ENCODE measurements at regions not wholly inside any gene's neighbourhood (a gene's known extent, or its start where the extent isn't known, plus 50 kb on each side); places are given as distances from the start of the nearest gene placed in this dataset.

- TF ChIP-seq, protein P1, sequence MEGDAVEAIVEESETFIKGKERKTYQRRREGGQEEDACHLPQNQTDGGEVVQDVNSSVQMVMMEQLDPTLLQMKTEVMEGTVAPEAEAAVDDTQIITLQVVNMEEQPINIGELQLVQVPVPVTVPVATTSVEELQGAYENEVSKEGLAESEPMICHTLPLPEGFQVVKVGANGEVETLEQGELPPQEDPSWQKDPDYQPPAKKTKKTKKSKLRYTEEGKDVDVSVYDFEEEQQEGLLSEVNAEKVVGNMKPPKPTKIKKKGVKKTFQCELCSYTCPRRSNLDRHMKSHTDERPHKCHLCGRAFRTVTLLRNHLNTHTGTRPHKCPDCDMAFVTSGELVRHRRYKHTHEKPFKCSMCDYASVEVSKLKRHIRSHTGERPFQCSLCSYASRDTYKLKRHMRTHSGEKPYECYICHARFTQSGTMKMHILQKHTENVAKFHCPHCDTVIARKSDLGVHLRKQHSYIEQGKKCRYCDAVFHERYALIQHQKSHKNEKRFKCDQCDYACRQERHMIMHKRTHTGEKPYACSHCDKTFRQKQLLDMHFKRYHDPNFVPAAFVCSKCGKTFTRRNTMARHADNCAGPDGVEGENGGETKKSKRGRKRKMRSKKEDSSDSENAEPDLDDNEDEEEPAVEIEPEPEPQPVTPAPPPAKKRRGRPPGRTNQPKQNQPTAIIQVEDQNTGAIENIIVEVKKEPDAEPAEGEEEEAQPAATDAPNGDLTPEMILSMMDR (conservative IDR thresholded peaks at IDR 0.05 in 1 of 2, IDR thresholded peaks at IDR 0.05 in 1 of 2; ENCODE audit: low read depth in 1 of 2, low read length in 2 of 2) = no peak
- TF ChIP-seq EZH2 (IDR thresholded peaks at IDR 0.05; ENCODE audit: low read length, missing control alignments) = no peak
Measured at GRCh38 chr2:189293164-189293563, 113.6 kb upstream of the COL5A2 start.

Data from fibroblast of lung (primary cell).